ENCODE measurements at regions not wholly inside any gene's neighbourhood (a gene's known extent, or its start where the extent isn't known, plus 50 kb on each side); places are given as distances from the start of the nearest gene placed in this dataset.

DNA sequence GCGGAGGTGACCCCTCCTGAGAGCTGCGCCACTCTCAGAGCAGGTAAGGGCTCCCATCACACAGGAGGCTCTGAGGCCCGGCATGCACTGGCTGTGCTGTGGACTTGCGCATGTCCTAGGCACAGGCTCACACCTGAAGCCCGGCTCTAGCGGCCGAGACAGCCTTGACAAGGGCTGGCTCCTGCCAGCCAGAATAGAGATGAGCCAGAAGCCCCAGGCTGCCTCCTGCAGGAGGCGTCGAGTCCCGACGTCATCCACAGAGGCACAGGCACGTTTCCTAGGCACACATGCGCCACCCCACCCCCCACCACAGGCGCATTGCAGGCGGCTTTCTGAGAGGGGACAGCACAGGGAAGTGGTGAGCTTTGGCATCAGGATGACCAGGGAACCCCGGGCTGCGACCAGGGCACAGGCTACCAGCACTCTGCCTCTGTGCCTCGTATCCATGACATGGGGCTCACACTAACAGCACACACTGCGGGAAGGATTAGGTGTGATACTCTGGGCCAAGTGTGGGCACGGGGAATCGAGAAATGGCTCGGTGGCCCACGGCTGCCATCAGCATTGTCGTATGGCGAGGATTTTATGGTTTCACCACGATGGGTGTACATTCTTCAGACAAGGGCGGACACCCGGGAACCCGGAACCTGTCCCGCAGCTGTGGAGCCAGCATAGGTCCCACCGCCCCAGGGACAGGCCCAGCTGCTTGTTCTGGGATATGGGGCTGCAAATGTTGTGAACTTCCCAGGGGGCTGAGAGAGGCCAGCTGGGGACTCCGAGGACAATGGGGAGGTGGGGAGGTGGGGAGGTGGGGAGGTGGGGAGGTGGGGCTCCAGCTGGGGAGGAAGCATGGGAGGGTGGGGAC lies 90.7 kb upstream of the ADRA2C start:
- ATAC-seq (ENCODE audit: insufficient read depth, low FRiP score) (no peak), DNase-seq (no peak)
- H3K27me3 ChIP-seq (ENCODE audit: control insufficient read depth in 3 of 3, insufficient read depth in 3 of 3, low read length in 2 of 3) = peaks cover 0 to 18% (median 0%) of the 10 kb centered on the region in 3 donors
- H3K27ac ChIP-seq (ENCODE audit: low read depth in 1 of 2, low read length in 1 of 2) = no peak overlapping the region
- H3K9me3 ChIP-seq (ENCODE audit: control insufficient read depth in 4 of 4, insufficient read depth in 3 of 4, low read length in 3 of 4) = peaks cover 0 to 4% (median 2%) of the 10 kb centered on the region in 4 donors
- no peaks in the 10 kb centered on the region for H3K36me3 ChIP-seq (ENCODE audit: control insufficient read depth in 4 of 4, insufficient read depth in 4 of 4, low read length in 4 of 4)
- TF ChIP-seq, protein P1, sequence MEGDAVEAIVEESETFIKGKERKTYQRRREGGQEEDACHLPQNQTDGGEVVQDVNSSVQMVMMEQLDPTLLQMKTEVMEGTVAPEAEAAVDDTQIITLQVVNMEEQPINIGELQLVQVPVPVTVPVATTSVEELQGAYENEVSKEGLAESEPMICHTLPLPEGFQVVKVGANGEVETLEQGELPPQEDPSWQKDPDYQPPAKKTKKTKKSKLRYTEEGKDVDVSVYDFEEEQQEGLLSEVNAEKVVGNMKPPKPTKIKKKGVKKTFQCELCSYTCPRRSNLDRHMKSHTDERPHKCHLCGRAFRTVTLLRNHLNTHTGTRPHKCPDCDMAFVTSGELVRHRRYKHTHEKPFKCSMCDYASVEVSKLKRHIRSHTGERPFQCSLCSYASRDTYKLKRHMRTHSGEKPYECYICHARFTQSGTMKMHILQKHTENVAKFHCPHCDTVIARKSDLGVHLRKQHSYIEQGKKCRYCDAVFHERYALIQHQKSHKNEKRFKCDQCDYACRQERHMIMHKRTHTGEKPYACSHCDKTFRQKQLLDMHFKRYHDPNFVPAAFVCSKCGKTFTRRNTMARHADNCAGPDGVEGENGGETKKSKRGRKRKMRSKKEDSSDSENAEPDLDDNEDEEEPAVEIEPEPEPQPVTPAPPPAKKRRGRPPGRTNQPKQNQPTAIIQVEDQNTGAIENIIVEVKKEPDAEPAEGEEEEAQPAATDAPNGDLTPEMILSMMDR (IDR thresholded peaks at IDR 0.05; ENCODE audit: control extremely low read depth, extremely low read depth) = no peak
- no peak overlapping the region for H3K4me3 ChIP-seq
- no peak overlapping the region for H3K9ac ChIP-seq (ENCODE audit: insufficient read depth in 1 of 2, low read length in 2 of 2)
- H3K4me1 ChIP-seq (ENCODE audit: control insufficient read depth in 5 of 5, insufficient read depth in 5 of 5, low read length in 5 of 5) = peaks cover 0 to 10% (median 0%) of the 10 kb centered on the region in 5 donors
- 78 to 81% methylated on average over 32 of the region's 32 CpGs for WGBS, 2 donors

DNA sequence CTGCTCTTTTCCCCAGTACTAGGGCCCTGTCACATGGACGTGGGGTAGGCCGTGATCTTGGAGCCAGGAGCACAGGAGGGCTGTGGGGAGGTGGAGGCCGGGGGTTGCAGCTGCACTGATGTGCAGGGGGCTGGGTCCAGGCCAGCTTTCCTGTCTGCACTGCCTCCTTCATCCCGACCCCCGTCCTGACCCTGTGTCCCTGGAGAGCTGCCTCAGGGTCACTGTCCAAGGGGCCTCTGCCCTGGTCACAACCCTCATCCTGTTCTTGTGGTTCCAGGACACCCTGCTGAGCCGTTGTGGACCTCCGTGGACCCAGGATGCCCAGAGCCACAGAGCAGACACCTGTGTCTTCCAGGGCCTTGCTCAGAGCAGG lies 91.7 kb upstream of the ADRA2C start:
- ATAC-seq (ENCODE audit: insufficient read depth, low FRiP score) (no peak), DNase-seq (no peak)
- no peak overlapping the region for H3K4me3 ChIP-seq
- H3K9ac ChIP-seq (ENCODE audit: insufficient read depth in 1 of 2, low read length in 2 of 2) = no peak overlapping the region
- no peak overlapping the region for H3K27ac ChIP-seq (ENCODE audit: low read depth in 1 of 2, low read length in 1 of 2)
- TF ChIP-seq, protein P1 (IDR thresholded peaks at IDR 0.05; ENCODE audit: control extremely low read depth, extremely low read depth) = no peak
- H3K27me3 ChIP-seq (ENCODE audit: control insufficient read depth in 3 of 3, insufficient read depth in 3 of 3, low read length in 2 of 3) = peaks cover 0 to 18% (median 0%) of the 10 kb centered on the region in 3 donors
- WGBS, 2 donors = 49 to 64% methylated on average over 7 of the region's 7 CpGs
- H3K4me1 ChIP-seq (ENCODE audit: control insufficient read depth in 5 of 5, insufficient read depth in 5 of 5, low read length in 5 of 5) = peaks cover 0 to 10% (median 0%) of the 10 kb centered on the region in 5 donors
- no peaks in the 10 kb centered on the region for H3K36me3 ChIP-seq (ENCODE audit: control insufficient read depth in 4 of 4, insufficient read depth in 4 of 4, low read length in 4 of 4)
- H3K9me3 ChIP-seq (ENCODE audit: control insufficient read depth in 4 of 4, insufficient read depth in 3 of 4, low read length in 3 of 4) = peaks cover 0 to 4% (median 2%) of the 10 kb centered on the region in 4 donors

GRCh38 chr4:3673716-3674478 lies 92.3 kb upstream of the ADRA2C start:
- H3K4me1 ChIP-seq (ENCODE audit: control insufficient read depth in 5 of 5, insufficient read depth in 5 of 5, low read length in 5 of 5) = peaks cover 0 to 10% (median 0%) of the 10 kb centered on the region in 5 donors
- no peak overlapping the region for H3K9ac ChIP-seq (ENCODE audit: insufficient read depth in 1 of 2, low read length in 2 of 2)
- 79 to 86% methylated on average over 13 of the region's 13 CpGs for WGBS, 2 donors
- H3K36me3 ChIP-seq (ENCODE audit: control insufficient read depth in 4 of 4, insufficient read depth in 4 of 4, low read length in 4 of 4) = no peaks in the 10 kb centered on the region
- H3K9me3 ChIP-seq (ENCODE audit: control insufficient read depth in 4 of 4, insufficient read depth in 3 of 4, low read length in 3 of 4) = peaks cover 0 to 4% (median 2%) of the 10 kb centered on the region in 4 donors
- TF ChIP-seq, protein P1 (IDR thresholded peaks at IDR 0.05; ENCODE audit: control extremely low read depth, extremely low read depth) = no peak
- no peak for ATAC-seq (ENCODE audit: insufficient read depth, low FRiP score)
- no peak overlapping the region for H3K4me3 ChIP-seq
- no peak overlapping the region for H3K27ac ChIP-seq (ENCODE audit: low read depth in 1 of 2, low read length in 1 of 2)
- DNase-seq = no peak
- peaks cover 0 to 14% (median 0%) of the 10 kb centered on the region in 3 donors for H3K27me3 ChIP-seq (ENCODE audit: control insufficient read depth in 3 of 3, insufficient read depth in 3 of 3, low read length in 2 of 3)
